Gastroesophageal sphincter (tissue), 4 donors: ENCODE measurements at regions not wholly inside any gene's neighbourhood (a gene's known extent, or its start where the extent isn't known, plus 50 kb on each side); places are given as distances from the start of the nearest gene placed in this dataset.
A peak's percentile ranks its signal among the peaks of the same experiment; 100 is the strongest.

Source experiments
- ATAC-seq: fragments of 150-250 bp; one replicate; pipeline ENCODE4 v1.9.1; 2016; ENCODE audit warnings: mild to moderate bottlenecking, moderate library complexity
- H3K27ac ChIP-seq, 4 donors: fragments of 200-600 bp; sonication (generic) in 3 of 4; 1 replicate in 3 of 4; 2 replicates in 1 of 4; pipeline ENCODE4 v1.5.1; 2016 to 2019
- H3K27me3 ChIP-seq: fragments of 200-600 bp; sonication (generic); one replicate; pipeline ENCODE4 v1.5.1; 2019
- H3K36me3 ChIP-seq, 2 donors: fragments of 200-600 bp; sonication (generic); one replicate each; pipeline ENCODE4 v1.5.1; 2019; ENCODE audit warnings: control low read depth in 1 of 2
- H3K4me1 ChIP-seq, 3 donors: fragments of 200-600 bp; sonication (generic); 1 replicate in 2 of 3; 2 replicates in 1 of 3; pipeline ENCODE4 v1.5.1; 2016 to 2019; ENCODE audit warnings: control low read depth in 2 of 3
- H3K4me3 ChIP-seq, 2 donors: fragments of 200-600 bp; sonication (generic); one replicate each; pipeline ENCODE4 v1.5.1; 2019; ENCODE audit warnings: mild to moderate bottlenecking in 1 of 2, moderate library complexity in 1 of 2
- H3K9me3 ChIP-seq, 3 donors: fragments of 200-600 bp; sonication (generic); one replicate each; pipeline ENCODE4 v1.5.1; 2017 to 2019; ENCODE audit warnings: control low read depth in 2 of 3
- EP300 ChIP-seq: sonication (generic); formaldehyde crosslinking; IDR thresholded peaks from one replicate; pipeline ENCODE4 v1.6.1; 2017; ENCODE audit warnings: antibody characterized with exemption, mild to moderate bottlenecking
- POLR2A ChIP-seq, 2 donors: fragments of 450-650 bp; IDR thresholded peaks; one replicate each; pipeline ENCODE4 v1.6.1; 2017; ENCODE audit warnings: antibody characterized with exemption in 2 of 2, mild to moderate bottlenecking in 2 of 2, moderate library complexity in 1 of 2
- POLR2AphosphoS5 ChIP-seq: sonication (generic); formaldehyde crosslinking; IDR thresholded peaks from one replicate; pipeline ENCODE4 v1.6.1; 2017; ENCODE audit warnings: antibody characterized with exemption
- whole genome bisulfite sequencing, 2 donors: methylation state at CpG; one replicate each; pipeline ENCODE4 v1.1.5; 2018; ENCODE audit warnings: low coverage in 1 of 2; 5-methylcytosine and 5-hydroxymethylcytosine counted together
- TF ChIP-seq, protein P1 (sequence below), 4 experiments: fragments of 200-600 bp in 2 of 4; fragments of 450-650 bp in 2 of 4; sonication (generic) in 1 of 4; IDR thresholded peaks; one replicate each; pipeline ENCODE4 v1.5.1; 2017 to 2019; ENCODE audit warnings: antibody characterized with exemption in 4 of 4, mild to moderate bottlenecking in 2 of 4, moderate library complexity in 2 of 4

DNA sequence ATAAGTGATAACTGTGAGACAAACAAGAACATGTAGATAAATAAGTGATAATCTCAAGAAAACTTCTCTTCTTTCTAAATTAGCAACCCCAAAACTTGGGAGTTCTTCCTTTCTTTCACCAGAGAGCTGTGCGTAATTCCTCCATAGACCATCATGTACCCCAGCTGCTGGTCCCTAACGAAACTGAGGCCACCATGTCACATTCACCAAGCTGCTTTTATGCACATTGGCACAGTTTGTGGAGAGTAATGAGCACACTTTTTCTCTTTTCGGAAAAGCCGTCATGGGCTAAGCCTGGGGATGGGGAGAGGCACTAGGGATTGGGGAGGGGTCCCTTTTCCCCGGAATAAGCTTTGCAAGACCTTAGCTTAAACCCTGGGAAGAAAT is 561.4 kb downstream of the BNC2 start:
- no peak overlapping the region for H3K4me3 ChIP-seq

DNA sequence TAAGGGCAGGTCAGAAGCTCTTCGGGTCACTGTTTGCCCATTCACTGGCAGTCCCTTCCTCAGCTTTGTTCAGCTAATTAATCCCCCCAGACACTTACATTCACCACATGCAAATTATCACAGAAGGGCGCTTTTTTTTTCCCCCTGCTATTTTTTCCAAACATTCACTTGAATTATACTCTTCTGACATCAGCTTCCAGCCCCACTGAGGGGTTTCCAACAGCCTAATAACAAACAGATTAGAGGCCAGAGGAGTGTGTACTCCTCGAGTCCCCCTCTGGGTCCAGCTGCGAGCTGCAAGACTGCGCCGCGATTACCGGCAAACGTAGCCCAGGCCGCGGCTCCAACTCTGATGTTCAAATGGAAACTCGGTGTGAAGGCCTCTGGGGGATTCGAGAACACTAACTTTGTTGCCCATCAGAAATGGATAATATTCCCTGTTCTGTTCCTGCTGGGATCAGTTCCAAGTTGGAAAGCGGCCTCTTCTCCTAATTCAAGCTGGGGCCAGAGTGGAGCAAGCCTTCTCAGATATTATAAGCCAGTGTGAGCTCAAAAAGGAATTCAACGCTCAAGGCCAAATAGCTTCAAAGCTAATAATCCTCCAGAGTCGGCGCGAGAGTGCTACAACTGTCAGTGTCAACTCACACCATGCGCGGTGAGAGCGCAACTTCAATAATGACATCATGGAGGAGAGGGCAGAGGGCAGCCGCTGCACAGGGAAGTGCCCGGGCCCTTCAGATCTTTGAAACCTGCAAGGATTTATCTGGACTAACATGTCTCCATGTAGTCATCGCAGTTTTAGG is 560.8 kb downstream of the BNC2 start:
- peak; percentile 70 for ATAC-seq
- no peak overlapping the region for H3K4me3 ChIP-seq

More for the DNA sequence above, 561.4 kb downstream of the BNC2 start:
- H3K36me3 ChIP-seq: no peaks in the 10 kb centered on the region
- H3K27ac ChIP-seq: peak overlapping the region in 2 of 4 donors; percentile 52 to 66
- H3K27me3 ChIP-seq: no peaks in the 10 kb centered on the region
- no peaks in the 10 kb centered on the region for H3K9me3 ChIP-seq
- TF ChIP-seq, protein P1, sequence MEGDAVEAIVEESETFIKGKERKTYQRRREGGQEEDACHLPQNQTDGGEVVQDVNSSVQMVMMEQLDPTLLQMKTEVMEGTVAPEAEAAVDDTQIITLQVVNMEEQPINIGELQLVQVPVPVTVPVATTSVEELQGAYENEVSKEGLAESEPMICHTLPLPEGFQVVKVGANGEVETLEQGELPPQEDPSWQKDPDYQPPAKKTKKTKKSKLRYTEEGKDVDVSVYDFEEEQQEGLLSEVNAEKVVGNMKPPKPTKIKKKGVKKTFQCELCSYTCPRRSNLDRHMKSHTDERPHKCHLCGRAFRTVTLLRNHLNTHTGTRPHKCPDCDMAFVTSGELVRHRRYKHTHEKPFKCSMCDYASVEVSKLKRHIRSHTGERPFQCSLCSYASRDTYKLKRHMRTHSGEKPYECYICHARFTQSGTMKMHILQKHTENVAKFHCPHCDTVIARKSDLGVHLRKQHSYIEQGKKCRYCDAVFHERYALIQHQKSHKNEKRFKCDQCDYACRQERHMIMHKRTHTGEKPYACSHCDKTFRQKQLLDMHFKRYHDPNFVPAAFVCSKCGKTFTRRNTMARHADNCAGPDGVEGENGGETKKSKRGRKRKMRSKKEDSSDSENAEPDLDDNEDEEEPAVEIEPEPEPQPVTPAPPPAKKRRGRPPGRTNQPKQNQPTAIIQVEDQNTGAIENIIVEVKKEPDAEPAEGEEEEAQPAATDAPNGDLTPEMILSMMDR (IDR thresholded peaks at IDR 0.05): no peak
- ATAC-seq: no peak
- H3K4me1 ChIP-seq: peaks cover 0 to 26% (median 3%) of the 10 kb centered on the region in 3 donors
- 68 to 83% methylated on average over 4 to 5 of the region's 5 CpGs for WGBS, 2 donors

DNA sequence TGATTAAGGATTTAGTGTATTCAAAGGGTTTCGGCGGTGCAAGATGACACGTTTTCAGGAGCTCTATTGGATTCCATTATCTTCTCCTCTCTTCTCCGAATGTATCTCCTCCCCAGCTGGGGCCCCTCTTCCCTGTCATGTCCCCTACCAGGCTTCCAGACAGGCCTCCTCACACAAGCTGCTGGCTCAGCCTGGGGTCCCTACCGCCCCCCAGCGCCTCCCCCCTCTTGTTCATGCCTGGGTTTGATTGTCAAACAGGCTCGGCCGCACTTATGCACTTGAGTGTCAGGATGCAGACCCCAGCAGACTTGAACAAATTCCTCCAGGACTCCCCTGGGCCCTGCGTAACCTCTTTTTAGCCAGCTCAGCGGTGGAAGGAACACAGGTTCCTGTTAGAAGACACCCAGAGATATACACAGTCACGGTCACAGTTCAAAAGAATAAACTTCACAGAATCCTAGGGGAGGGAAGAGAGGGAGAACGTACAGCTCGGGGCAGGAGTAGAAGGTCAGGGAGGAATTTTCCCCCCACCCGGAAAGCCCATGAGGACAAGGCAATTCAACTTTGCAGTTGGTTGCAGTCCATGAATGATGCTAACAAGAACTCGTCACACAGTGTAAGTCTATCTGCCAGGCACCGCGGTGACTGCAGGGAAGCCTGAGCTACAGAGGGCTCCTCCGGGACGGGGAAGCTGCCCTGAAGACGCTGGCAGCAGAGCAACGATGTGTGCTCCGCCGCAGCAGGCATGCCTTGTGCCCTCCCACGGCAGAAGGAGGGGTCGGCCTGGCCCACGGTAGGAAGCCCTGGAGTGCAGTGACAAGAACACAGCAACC is 560.0 kb downstream of the BNC2 start:
- no peaks in the 10 kb centered on the region for H3K9me3 ChIP-seq
- peak; percentile 23 for ATAC-seq
- TF ChIP-seq EP300 (no peak), POLR2AphosphoS5 (no peak), POLR2A (IDR thresholded peaks at IDR 0.05) (no peak)
- TF ChIP-seq, protein P1 (IDR thresholded peaks at IDR 0.05): no peak
- WGBS, 2 donors: 43 to 55% methylated on average over 6 to 9 of the region's 26 CpGs
- no peak overlapping the region for H3K4me3 ChIP-seq
- peaks cover 0 to 26% (median 3%) of the 10 kb centered on the region in 3 donors for H3K4me1 ChIP-seq
- H3K36me3 ChIP-seq: no peaks in the 10 kb centered on the region
- no peaks in the 10 kb centered on the region for H3K27me3 ChIP-seq
- peak overlapping the region in 3 of 4 donors; percentile 28 to 66 (median 52) for H3K27ac ChIP-seq

More for the DNA sequence above, 560.8 kb downstream of the BNC2 start:
- Histone ChIP-seq H3K27me3 (no peaks in the 10 kb centered on the region), H3K36me3 (no peaks in the 10 kb centered on the region), H3K9me3 (no peaks in the 10 kb centered on the region), H3K27ac (peak overlapping the region in 3 of 4 donors; percentile 28 to 66 (median 52)), H3K4me1 (peaks cover 0 to 26% (median 3%) of the 10 kb centered on the region in 3 donors)
- 26 to 40% methylated on average over 13 to 17 of the region's 24 CpGs for WGBS, 2 donors
- TF ChIP-seq POLR2AphosphoS5 (peak; percentile 81), POLR2A (IDR thresholded peaks at IDR 0.05) (no peak)

DNA sequence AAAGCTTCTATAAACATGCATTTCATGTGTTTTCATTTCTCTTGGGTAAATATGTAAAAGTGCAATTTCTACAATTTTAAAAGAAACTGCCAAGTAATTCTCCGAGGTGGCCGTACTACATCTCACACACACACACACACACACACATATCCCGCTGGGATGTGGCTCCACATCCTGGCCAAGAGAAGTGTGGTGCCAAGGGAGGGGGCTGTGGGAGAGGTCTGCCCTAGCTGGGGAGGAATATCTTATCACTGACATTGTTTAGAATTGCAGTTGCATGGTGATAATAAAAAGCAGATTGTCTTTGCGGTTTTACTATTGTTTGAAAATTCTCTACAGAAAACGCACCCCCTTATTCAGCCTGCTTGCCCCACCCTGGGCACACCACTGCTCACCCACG is 558.4 kb downstream of the BNC2 start:
- H3K4me3 ChIP-seq: no peak overlapping the region
- no peaks in the 10 kb centered on the region for H3K27me3 ChIP-seq
- H3K9me3 ChIP-seq: no peaks in the 10 kb centered on the region
- no peak overlapping the region for H3K27ac ChIP-seq
- TF ChIP-seq, protein P1 (IDR thresholded peaks at IDR 0.05): no peak
- no peak for TF ChIP-seq EP300
- TF ChIP-seq POLR2AphosphoS5: no peak
- TF ChIP-seq POLR2A (IDR thresholded peaks at IDR 0.05): no peak
- 63 to 89% methylated on average over 4 to 6 of the region's 6 CpGs for whole genome bisulfite sequencing, 2 donors
- no peak for ATAC-seq
- peaks cover 0 to 40% (median 6%) of the 10 kb centered on the region in 3 donors for H3K4me1 ChIP-seq
- no peaks in the 10 kb centered on the region for H3K36me3 ChIP-seq

DNA sequence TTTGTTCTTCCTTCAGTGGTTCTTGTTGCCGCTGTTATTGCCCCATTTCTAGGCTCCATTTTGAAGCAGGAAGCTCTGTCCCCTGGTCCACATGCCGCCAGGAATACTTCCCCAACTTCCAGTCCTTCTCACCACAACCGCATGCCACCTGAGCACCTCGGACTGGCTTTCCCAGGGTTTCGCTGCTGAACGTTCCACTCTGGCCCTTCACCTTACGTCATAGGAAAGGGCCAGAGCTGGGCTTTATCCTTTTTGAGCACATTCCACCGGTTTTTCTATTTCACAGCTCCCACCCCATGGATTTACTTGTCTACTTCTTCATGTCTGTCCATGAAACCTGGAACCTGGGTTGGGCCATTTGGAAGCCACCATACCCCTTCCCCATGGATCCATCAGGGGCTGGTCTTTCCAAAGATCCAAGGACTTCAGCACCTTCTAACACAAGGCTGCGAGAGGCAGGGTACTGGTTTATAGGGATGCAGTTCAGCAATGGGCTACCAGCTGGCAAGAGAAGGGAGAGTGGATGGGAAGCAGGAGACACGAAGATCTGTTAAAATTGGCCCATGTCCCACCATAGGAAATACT is 557.4 kb downstream of the BNC2 start:
- no peak for ATAC-seq
- no peak overlapping the region for H3K4me3 ChIP-seq
- no peaks in the 10 kb centered on the region for H3K9me3 ChIP-seq
- H3K27ac ChIP-seq: no peak overlapping the region
- no peaks in the 10 kb centered on the region for H3K36me3 ChIP-seq
- no peaks in the 10 kb centered on the region for H3K27me3 ChIP-seq
- H3K4me1 ChIP-seq: peaks cover 0 to 49% (median 6%) of the 10 kb centered on the region in 3 donors
- 78 to 89% methylated on average over 3 to 8 of the region's 10 CpGs for WGBS, 2 donors
- no peak for TF ChIP-seq POLR2A (IDR thresholded peaks at IDR 0.05)
- TF ChIP-seq, protein P1 (IDR thresholded peaks at IDR 0.05): no peak
- no peak for TF ChIP-seq POLR2AphosphoS5
- TF ChIP-seq EP300: no peak
